CD8-positive, alpha-beta memory T cell (primary cell): ENCODE measurements at regions not wholly inside any gene's neighbourhood (a gene's known extent, or its start where the extent isn't known, plus 50 kb on each side); places are given as distances from the start of the nearest gene placed in this dataset.
A peak's percentile ranks its signal among the peaks of the same experiment; 100 is the strongest.
"Not testable (repeated sequence)": the region's sequence is repeated elsewhere in the genome, so short reads cannot be mapped to it uniquely, and the experiment has no call there.

Source experiments
- CTCF ChIA-PET: fragments of 350-600 bp; sonication (Branson Sonifier 250); formaldehyde crosslinking; loops from one replicate; lab custom pipeline; 2021; ENCODE audit warnings: antibody characterized with exemption; lab: Charles Lee
- POLR2A ChIA-PET: fragments of 350-600 bp; sonication (Branson Sonifier 250); formaldehyde crosslinking; loops from one replicate; lab custom pipeline; 2021; ENCODE audit warnings: antibody characterized with exemption; lab: Charles Lee
- DNase-seq, 5 donors: peaks; one replicate each; pipeline versions ENCODE4 v3.0.0 to v3.0.0-alpha.2; 2020 to 2022; ENCODE audit warnings: mixed read lengths in 1 of 5
- H3K27ac ChIP-seq: one replicate; pipeline ENCODE4 v1.7.0; 2013; ENCODE audit warnings: low read depth, mild to moderate bottlenecking, low read length, moderate library complexity
- H3K27me3 ChIP-seq: 2 replicates; pipeline ENCODE4 v1.7.0; 2013; ENCODE audit warnings: low read length, mild to moderate bottlenecking; ENCODE audit not compliant: insufficient read depth, poor library complexity, severe bottlenecking
- H3K36me3 ChIP-seq: 2 replicates; pipeline ENCODE4 v1.7.0; 2013; ENCODE audit warnings: mild to moderate bottlenecking, low read length, moderate library complexity; ENCODE audit not compliant: insufficient read depth
- H3K4me1 ChIP-seq: 2 replicates; pipeline ENCODE4 v1.7.0; 2013; ENCODE audit warnings: mild to moderate bottlenecking, low read length, moderate library complexity; ENCODE audit not compliant: insufficient read depth
- H3K4me3 ChIP-seq: 2 replicates; pipeline ENCODE4 v1.7.0; 2013; ENCODE audit warnings: mild to moderate bottlenecking, low read length
- H3K9me3 ChIP-seq: 2 replicates; pipeline ENCODE4 v1.7.0; 2013; ENCODE audit warnings: mild to moderate bottlenecking, low read length
- H3K27ac Mint-ChIP-seq, 8 donors: one replicate each; pipeline ENCODE4 v1.8.0; 2020 to 2021; ENCODE audit warnings: mixed read lengths in 8 of 8, mild to moderate bottlenecking in 6 of 8, inconsistent platforms in 3 of 8, moderate library complexity in 3 of 8
- H3K27me3 Mint-ChIP-seq, 2 donors: one replicate each; pipeline ENCODE4 v1.8.0; 2020 to 2021; ENCODE audit warnings: mixed read lengths in 2 of 2, mild to moderate bottlenecking in 1 of 2, moderate library complexity in 1 of 2
- H3K36me3 Mint-ChIP-seq, 3 donors: one replicate each; pipeline ENCODE4 v1.8.0; 2020 to 2021; ENCODE audit warnings: mixed read lengths in 3 of 3, inconsistent platforms in 1 of 3, mild to moderate bottlenecking in 1 of 3
- H3K4me1 Mint-ChIP-seq, 3 donors: one replicate each; pipeline ENCODE4 v1.8.0; 2020 to 2021; ENCODE audit warnings: mixed read lengths in 3 of 3, inconsistent platforms in 1 of 3, mild to moderate bottlenecking in 1 of 3
- H3K4me3 Mint-ChIP-seq, 7 donors: one replicate each; pipeline ENCODE4 v1.8.0; 2020 to 2021; ENCODE audit warnings: mixed read lengths in 7 of 7, mild to moderate bottlenecking in 6 of 7, moderate library complexity in 4 of 7, inconsistent platforms in 2 of 7
- H3K9me3 Mint-ChIP-seq, 5 donors: one replicate each; pipeline ENCODE4 v1.8.0; 2020 to 2022; ENCODE audit warnings: mixed read lengths in 5 of 5, mild to moderate bottlenecking in 3 of 5, moderate library complexity in 2 of 5, inconsistent platforms in 1 of 5

GRCh38 chr12:107598906-107599305 is 86.7 kb upstream of the PWP1 start:
- POLR2A ChIA-PET: no interaction called here
- H3K27ac Mint-ChIP-seq: no peak overlapping the region

GRCh38 chr12:107600581-107601144 is 84.9 kb upstream of the PWP1 start:
- Mint-ChIP-seq H3K36me3 (peaks cover 0 to 1% (median 0%) of the 10 kb centered on the region in 3 donors), H3K4me3 (no peak overlapping the region), H3K27me3 (peaks cover 0 to 2% of the 10 kb centered on the region in 2 donors), H3K9me3 (no peaks in the 10 kb centered on the region), H3K27ac (peak overlapping the region in 1 of 8 donors; percentile 60), H3K4me1 (no peaks in the 10 kb centered on the region)
- H3K27me3 ChIP-seq: no peaks in the 10 kb centered on the region
- no peak for DNase-seq
- no peaks in the 10 kb centered on the region for H3K9me3 ChIP-seq
- H3K27ac ChIP-seq: no peak overlapping the region
- H3K4me1 ChIP-seq: no peaks in the 10 kb centered on the region
- POLR2A ChIA-PET: no interaction called here
- H3K36me3 ChIP-seq: no peaks in the 10 kb centered on the region
- CTCF ChIA-PET: no interaction called here
- H3K4me3 ChIP-seq: no peak overlapping the region

More at GRCh38 chr12:107598906-107599305, 86.7 kb upstream of the PWP1 start:
- Mint-ChIP-seq H3K9me3 (peaks cover 0 to 3% (median 0%) of the 10 kb centered on the region in 5 donors), H3K36me3 (peaks cover 0 to 2% (median 2%) of the 10 kb centered on the region in 3 donors), H3K4me3 (no peak overlapping the region), H3K4me1 (no peaks in the 10 kb centered on the region), H3K27me3 (peaks cover 0 to 2% of the 10 kb centered on the region in 2 donors)
- H3K27ac ChIP-seq: no peak overlapping the region
- CTCF ChIA-PET: interaction anchor here (1.1 to 2.8 kb wide), 2 partner anchors 8 to 467 kb away, joined by 4 to 20 read pairs; no protein-coding TSS in a partner anchor
- DNase-seq: no peak
- H3K4me3 ChIP-seq: no peak overlapping the region
- H3K36me3 ChIP-seq: no peaks in the 10 kb centered on the region
- no peaks in the 10 kb centered on the region for H3K27me3 ChIP-seq
- H3K9me3 ChIP-seq: peaks cover under 1% of the 10 kb centered on the region
- no peaks in the 10 kb centered on the region for H3K4me1 ChIP-seq

GRCh38 chr12:107602446-107602845 is 83.2 kb upstream of the PWP1 start:
- Histone ChIP-seq H3K4me1 (no peaks in the 10 kb centered on the region), H3K36me3 (no peaks in the 10 kb centered on the region), H3K9me3 (no peaks in the 10 kb centered on the region), H3K27me3 (no peaks in the 10 kb centered on the region), H3K4me3 (no peak overlapping the region), H3K27ac (no peak overlapping the region)
- Mint-ChIP-seq H3K4me3 (no peak overlapping the region), H3K27ac (peak overlapping the region in 1 of 8 donors; percentile 23), H3K4me1 (no peaks in the 10 kb centered on the region), H3K36me3 (no peaks in the 10 kb centered on the region), H3K9me3 (no peaks in the 10 kb centered on the region), H3K27me3 (no peaks in the 10 kb centered on the region)
- no peak for DNase-seq
- POLR2A ChIA-PET: no interaction called here
- CTCF ChIA-PET: interaction anchor here (1.8 kb wide), 1 partner anchor 471 kb away, joined by 7 read pairs; no protein-coding TSS in a partner anchor

GRCh38 chr12:107605293-107605692 is 80.3 kb upstream of the PWP1 start:
- H3K4me3 Mint-ChIP-seq: no peak overlapping the region
- H3K4me1 Mint-ChIP-seq: no peaks in the 10 kb centered on the region
- H3K27me3 Mint-ChIP-seq: no peaks in the 10 kb centered on the region
- H3K27ac Mint-ChIP-seq: peak overlapping the region in 2 of 8 donors; percentile 3 to 13
- no peaks in the 10 kb centered on the region for H3K9me3 ChIP-seq
- H3K4me1 ChIP-seq: no peaks in the 10 kb centered on the region
- H3K27me3 ChIP-seq: no peaks in the 10 kb centered on the region
- no peak overlapping the region for H3K27ac ChIP-seq
- no peaks in the 10 kb centered on the region for H3K36me3 ChIP-seq
- ChIA-PET CTCF (interaction anchor here (1.0 to 7.6 kb wide), 4 partner anchors 8 to 478 kb away, joined by 3 to 117 read pairs (median 12); no protein-coding TSS in a partner anchor), POLR2A (no interaction called here)
- no peak overlapping the region for H3K4me3 ChIP-seq
- no peaks in the 10 kb centered on the region for H3K9me3 Mint-ChIP-seq
- no peaks in the 10 kb centered on the region for H3K36me3 Mint-ChIP-seq
- no peak for DNase-seq

- H3K4me3 ChIP-seq: no peak overlapping the region
- Mint-ChIP-seq H3K27me3 (no peaks in the 10 kb centered on the region), H3K4me1 (no peaks in the 10 kb centered on the region), H3K36me3 (peaks cover 0 to 7% (median 0%) of the 10 kb centered on the region in 3 donors), H3K4me3 (peak overlapping the region in 1 of 7 donors; percentile 2), H3K9me3 (no peaks in the 10 kb centered on the region), H3K27ac (peak overlapping the region in 1 of 8 donors; percentile 3)
- CTCF ChIA-PET: interaction anchor here (0.7 to 7.6 kb wide), 9 partner anchors 10 to 517 kb away, joined by 3 to 117 read pairs (median 8); no protein-coding TSS in a partner anchor
- POLR2A ChIA-PET: no interaction called here
- H3K27me3 ChIP-seq: no peaks in the 10 kb centered on the region
- DNase-seq: peak; percentile 49 to 84 (median 71)
- no peaks in the 10 kb centered on the region for H3K4me1 ChIP-seq
- no peaks in the 10 kb centered on the region for H3K9me3 ChIP-seq
- H3K27ac ChIP-seq: no peak overlapping the region
- H3K36me3 ChIP-seq: no peaks in the 10 kb centered on the region
Observed at GRCh38 chr12:107607464-107608392, 77.9 kb upstream of the PWP1 start.

GRCh38 chr12:107608779-107609178 is 76.8 kb upstream of the PWP1 start:
- H3K36me3 ChIP-seq, DNase-seq, H3K4me1 ChIP-seq, H3K27me3 Mint-ChIP-seq, H3K27ac ChIP-seq, POLR2A ChIA-PET, H3K27ac Mint-ChIP-seq, H3K9me3 Mint-ChIP-seq, H3K4me3 Mint-ChIP-seq, H3K9me3 ChIP-seq, H3K27me3 ChIP-seq, H3K4me3 ChIP-seq, H3K4me1 Mint-ChIP-seq: not testable (repeated sequence)
- H3K36me3 Mint-ChIP-seq: peaks cover 0 to 13% (median 7%) of the 10 kb centered on the region in 3 donors
- CTCF ChIA-PET: interaction anchor here (2.0 to 7.6 kb wide), 5 partner anchors 11 to 481 kb away, joined by 8 to 117 read pairs (median 14); no protein-coding TSS in a partner anchor

GRCh38 chr12:107610021-107610859 is 75.4 kb upstream of the PWP1 start:
- H3K27me3 Mint-ChIP-seq: no peaks in the 10 kb centered on the region
- no peaks in the 10 kb centered on the region for H3K4me1 ChIP-seq
- DNase-seq: peak in 1 of 5 donors; percentile 6

More at GRCh38 chr12:107610021-107610859, 75.4 kb upstream of the PWP1 start:
- no peak overlapping the region for H3K27ac Mint-ChIP-seq
- H3K9me3 Mint-ChIP-seq: no peaks in the 10 kb centered on the region
- Histone ChIP-seq H3K27ac (no peak overlapping the region), H3K4me3 (no peak overlapping the region), H3K36me3 (no peaks in the 10 kb centered on the region), H3K9me3 (no peaks in the 10 kb centered on the region), H3K27me3 (no peaks in the 10 kb centered on the region)
- CTCF ChIA-PET: interaction anchor here (1.0 to 7.6 kb wide), 4 partner anchors 10 to 479 kb away, joined by 3 to 117 read pairs (median 6); no protein-coding TSS in a partner anchor
- H3K4me1 Mint-ChIP-seq: no peaks in the 10 kb centered on the region
- H3K4me3 Mint-ChIP-seq: no peak overlapping the region
- POLR2A ChIA-PET: no interaction called here
- H3K36me3 Mint-ChIP-seq: peaks cover 6 to 18% (median 11%) of the 10 kb centered on the region in 3 donors
